ENCODE measurements at regions not wholly inside any gene's neighbourhood (a gene's known extent, or its start where the extent isn't known, plus 50 kb on each side); places are given as distances from the start of the nearest gene placed in this dataset.
"Not testable (repeated sequence)": the region's sequence is repeated elsewhere in the genome, so short reads cannot be mapped to it uniquely, and the experiment has no call there.

- TF ChIP-seq, protein P1, sequence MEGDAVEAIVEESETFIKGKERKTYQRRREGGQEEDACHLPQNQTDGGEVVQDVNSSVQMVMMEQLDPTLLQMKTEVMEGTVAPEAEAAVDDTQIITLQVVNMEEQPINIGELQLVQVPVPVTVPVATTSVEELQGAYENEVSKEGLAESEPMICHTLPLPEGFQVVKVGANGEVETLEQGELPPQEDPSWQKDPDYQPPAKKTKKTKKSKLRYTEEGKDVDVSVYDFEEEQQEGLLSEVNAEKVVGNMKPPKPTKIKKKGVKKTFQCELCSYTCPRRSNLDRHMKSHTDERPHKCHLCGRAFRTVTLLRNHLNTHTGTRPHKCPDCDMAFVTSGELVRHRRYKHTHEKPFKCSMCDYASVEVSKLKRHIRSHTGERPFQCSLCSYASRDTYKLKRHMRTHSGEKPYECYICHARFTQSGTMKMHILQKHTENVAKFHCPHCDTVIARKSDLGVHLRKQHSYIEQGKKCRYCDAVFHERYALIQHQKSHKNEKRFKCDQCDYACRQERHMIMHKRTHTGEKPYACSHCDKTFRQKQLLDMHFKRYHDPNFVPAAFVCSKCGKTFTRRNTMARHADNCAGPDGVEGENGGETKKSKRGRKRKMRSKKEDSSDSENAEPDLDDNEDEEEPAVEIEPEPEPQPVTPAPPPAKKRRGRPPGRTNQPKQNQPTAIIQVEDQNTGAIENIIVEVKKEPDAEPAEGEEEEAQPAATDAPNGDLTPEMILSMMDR (IDR thresholded peaks at IDR 0.05), result not testable (repeated sequence)
- not testable (repeated sequence) for TF ChIP-seq POLR2A (IDR thresholded peaks at IDR 0.05)
Measured at GRCh38 chr9:67348562-67349423, 356.4 kb upstream of the SPATA31A3 start.
